Hematopoietic multipotent progenitor cell treated with erythropoietin and hydrocortisone succinate and interleukin-3 and kit ligand, for 17 days (in vitro differentiated cells): ENCODE measurements at regions not wholly inside any gene's neighbourhood (a gene's known extent, or its start where the extent isn't known, plus 50 kb on each side); places are given as distances from the start of the nearest gene placed in this dataset.
A peak's percentile ranks its signal among the peaks of the same experiment; 100 is the strongest.

Experiments
- DNase-seq: peaks from one replicate; pipeline ENCODE4 v3.0.0-alpha.2; 2015; ENCODE audit warnings: low spot score

DNA sequence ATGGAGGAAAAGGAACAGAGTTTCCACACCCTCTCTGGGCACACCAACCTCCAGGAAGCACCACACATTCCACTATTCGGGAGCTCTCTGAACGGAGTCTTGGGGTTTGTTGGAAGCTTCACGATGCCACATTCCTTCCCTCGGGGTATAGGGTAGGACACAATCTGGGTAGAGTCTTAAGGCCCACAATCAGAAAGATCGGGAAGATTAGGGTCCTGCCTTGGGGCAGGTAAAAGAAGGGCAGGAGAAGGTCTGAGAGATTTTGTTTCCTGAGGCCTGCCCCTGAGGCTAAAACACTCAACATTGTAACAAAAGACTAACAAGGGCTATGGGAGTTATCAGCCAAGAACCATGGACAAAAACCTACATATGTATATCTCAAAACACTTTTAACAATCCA, 89.2 kb upstream of the RAP2B start:
- DNase-seq = no peak

DNA sequence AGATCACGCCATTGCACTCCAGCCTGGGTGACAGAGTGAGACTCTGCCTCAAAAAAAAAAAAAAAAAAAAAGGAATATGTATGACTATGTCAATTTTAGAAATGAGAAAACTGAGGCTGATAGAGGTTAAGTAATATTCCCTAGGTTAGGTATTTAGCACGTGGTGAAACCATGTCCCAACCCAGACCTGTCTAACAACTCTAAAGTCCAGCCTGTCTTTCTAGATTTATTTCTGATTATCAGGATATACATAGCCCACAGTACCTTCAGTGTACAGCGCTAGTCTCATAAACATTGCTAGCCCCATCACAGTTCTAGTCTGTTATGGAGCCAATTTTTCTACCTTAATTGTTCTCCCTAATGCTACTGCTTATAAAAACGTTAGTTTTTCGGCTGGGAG, 88.4 kb upstream of the RAP2B start:
- no peak for DNase-seq

DNA sequence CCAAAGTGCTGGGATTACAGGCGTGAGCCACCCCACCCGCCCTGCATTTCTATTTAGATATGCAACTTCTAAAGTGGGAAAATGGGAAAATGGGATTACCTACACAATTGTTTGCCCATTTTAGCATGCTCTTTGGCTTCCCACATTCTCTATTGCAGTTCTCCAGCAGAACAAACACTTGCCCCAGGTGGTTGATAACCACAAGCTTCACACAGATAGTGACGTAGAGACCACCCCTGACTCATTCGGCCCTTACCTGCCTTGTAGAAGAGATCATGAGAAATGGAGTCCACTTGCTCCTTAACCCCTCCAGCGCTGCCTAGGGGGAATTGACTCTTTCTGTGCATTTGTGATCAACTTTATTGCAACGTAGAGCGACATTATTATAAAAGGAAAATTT, 83.2 kb upstream of the RAP2B start:
- DNase-seq = no peak

DNA sequence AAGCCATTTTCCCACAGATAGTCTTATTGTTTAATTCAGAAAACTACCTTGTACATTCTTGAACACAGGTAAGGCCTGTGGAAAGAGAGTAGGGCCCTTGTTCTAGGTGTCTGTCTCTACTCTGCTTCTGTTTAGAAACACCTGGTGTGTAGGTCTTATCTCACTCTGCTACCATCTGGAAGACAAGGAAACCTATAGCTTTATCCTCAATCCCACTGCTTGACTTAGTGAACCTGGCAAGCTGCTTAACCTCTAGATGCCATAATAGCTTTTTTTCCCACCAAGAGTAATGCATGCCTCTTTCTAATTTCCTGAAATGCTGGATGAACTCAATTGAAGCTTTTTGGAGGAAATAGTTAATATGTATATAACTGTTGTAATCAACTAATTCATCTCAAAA, 82.6 kb upstream of the RAP2B start:
- DNase-seq = no peak

DNA sequence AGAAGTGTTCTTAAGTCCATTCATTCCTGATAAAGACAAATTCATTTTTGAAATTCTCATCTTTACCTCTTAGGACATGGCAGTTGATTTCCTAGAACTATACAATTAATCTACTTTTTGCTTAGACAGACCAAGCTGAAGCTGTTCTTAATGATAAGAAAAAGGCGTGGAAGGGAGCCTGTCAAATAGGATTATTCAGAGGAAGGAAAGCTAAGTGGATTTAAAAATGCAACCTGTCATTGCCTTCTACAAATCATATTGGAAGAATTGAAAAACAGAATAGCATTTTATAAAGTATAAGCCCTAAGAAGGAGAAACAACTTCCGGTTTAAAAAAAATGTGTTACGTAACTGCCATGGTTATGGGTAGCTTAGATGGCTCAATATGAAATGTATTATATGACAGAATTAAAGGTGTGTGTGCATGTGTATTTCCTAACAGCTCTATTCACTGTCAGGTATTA, 81.2 kb upstream of the RAP2B start:
- DNase-seq = peak; percentile 41

DNA sequence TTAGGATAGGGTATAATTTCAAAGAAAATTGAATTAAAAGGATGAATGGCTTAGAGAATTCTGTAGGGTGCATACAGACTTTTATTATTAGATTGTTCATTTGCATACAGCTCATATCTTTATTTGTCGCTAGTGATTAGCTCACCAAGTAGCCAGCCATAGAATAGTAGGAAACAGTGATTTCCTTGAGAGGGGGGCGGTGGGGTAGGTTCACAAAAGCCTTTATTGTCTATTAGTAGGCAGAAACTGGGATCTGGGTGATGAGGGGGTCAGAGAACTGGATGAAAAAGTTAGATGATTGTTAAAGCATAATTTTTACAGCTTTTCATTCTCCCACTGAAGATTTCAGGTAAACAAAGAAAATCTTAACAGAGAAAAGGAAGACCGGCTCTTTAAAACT, 77.6 kb upstream of the RAP2B start:
- no peak for DNase-seq

DNA sequence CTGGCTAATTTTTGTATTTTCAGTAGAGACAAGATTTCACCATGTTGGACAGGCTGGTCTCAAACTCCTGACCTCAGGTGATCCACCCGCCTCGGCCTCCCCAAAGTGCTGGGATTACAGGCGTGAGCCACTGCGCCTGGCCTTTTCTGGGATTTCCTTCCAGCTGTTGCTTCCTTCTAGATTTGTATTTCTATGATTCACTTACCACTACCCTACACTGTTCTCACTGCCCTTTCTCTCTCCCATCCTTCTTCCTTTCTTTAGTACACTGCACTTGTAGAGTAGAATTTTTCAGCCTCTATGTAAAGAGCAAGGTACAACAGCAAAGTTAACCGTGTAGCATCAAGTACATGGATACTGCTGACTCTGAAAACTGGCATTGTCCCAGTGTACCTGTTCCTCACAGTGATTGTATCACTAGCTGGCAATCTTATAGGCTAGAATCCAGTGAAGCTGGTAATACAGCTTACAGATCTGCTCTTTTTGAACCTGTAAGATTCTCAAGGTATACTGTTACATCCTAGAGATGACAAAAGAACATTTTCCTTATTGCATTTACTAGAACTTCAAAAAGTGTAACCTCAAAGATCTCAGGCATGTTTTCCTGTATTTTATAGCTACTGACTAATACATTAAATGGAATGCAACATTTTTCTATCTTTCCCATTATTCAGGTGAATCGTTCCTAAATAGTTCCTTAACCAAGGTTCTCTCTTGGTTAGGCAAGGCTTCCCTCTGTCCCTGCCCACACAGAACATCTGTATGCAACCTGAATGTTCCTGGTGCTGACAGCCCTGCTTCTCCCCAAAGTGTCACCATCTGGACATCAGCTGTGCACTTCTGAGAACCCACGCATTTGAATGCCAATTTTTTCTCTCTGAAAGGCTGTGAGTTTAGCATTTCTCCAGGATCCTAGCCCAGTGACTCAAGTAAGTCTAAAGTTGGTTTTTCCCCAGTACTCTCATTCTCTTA, 74.1 kb upstream of the RAP2B start:
- DNase-seq = no peak

DNA sequence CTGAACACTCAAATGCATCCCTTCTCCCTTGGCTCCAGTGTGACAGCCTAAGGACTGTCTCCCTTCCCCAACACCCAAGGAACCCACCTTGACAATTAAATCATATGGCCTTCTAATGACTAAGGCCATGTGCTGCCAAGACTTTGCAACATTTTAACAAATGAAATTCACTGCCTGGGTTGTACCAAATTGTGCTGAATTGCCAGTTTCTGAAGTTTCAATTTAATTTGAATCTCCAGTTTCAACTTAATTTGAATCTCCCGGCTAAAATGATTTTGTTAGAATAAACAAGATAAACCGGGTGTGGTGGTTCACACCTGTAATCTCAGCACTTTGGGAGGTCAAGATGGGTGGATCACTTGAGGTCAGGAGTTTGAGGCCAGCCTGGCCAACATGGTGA, 72.4 kb upstream of the RAP2B start:
- no peak for DNase-seq

DNA sequence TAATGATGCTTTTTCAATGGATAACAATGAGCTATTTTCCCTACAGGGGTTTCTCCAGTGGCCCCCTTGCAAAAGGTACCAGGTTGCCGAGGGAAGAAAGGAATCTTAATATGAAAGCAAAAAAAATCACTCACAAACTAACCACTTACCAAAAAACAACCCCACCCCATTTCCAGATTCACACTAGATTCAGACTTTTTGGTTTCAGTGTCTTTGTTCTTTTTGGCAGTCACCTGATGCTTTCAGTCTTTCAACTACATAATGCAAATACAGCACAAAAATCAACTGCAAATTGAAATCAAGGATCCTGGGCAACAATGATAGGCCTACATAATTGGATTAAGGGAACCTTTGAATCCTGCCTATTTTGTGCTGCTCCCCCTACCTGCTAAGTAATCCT, 71.1 kb upstream of the RAP2B start:
- no peak for DNase-seq

DNA sequence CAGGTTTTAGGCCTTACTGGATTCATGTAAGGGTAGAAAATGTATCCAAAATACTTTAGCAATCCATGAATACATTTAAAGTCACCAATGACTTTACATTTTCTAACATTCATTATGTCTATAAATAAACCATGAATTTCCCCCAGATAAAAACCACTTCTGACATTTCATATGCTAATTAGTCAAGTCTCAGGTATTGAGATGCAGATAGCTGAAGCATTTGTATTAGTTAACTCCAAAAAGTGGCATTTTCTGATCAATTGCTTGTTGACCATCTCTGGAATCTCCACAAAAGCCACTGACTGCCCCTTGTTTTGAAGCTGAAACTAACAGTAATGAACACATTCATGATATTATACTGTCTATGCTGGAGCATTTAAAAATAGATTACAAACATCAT, 68.4 kb upstream of the RAP2B start:
- DNase-seq = no peak

DNA sequence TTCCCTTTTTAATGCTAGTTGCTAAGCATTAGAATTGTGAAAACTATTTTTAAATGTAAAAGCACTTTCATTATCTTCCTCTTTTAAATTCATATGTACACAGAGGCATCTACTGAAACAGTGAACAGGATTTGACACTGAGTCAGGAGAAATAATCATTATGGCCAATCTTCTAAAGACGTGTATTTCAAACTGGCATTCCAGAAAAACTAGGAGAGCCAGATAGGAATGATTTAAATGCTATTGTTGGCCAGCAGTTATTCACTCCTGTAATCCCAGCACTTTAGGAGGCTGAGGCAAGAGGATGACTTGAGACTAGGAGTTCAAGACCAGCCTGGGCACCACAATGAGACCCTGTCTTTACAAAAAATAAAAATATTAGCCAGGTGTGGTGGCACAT, 67.6 kb upstream of the RAP2B start:
- DNase-seq = no peak

DNA sequence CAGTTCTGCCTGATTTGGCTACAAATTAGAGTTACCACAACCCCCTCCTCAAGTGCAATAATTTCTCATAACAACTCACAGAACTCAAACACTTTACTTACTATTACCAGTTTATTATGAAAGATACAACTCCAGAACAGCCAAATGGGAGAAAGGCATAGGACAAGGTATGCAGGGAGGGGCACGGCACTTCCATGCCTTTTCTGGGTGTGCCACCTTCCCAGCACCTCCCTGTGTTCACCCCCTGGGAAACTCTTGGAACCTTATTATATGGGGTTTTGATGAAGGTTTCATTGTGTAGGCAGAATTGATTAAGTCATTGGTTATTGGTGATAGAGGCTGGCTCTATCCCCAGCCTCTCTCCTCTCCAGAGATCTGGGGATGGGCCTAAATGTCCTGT, 66.6 kb upstream of the RAP2B start:
- no peak for DNase-seq

DNA sequence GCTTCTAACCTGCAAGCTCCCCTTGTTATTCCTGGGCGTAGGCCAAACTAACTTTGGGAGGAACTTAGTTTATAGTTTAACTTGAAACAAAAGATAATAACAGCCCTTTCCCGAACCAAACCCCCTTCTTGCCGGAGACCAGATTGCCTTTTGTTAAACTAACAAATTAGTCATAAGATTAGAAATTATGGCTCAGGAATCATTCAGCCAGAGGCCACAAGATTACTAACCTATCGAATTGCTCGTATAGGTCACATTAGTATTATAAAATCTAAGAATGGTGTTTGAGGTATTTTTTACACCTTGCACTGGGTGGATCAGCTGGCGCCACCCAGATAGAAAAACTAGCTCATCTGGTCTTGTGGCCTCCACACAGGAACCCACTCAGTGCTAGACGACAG, 65.3 kb upstream of the RAP2B start:
- DNase-seq = no peak

DNA sequence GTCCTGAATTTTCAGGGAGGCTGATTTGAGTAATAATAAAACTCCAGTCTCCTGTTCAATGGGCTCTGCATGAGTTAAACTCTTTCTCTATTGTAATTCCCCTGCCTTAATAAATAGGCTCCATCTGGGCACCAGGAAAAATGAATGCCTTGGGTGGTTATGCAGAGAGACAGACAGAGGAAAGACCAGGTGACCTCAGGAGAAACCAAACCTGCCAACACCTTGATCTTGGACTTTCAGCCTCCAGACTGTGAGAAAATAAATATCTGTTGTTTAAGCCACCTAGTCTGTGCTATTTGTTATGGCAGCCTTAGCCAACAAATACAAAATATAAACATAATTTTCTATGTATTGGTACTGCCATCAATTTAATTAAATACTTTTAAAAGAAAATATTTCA, 64.8 kb upstream of the RAP2B start:
- DNase-seq = no peak

DNA sequence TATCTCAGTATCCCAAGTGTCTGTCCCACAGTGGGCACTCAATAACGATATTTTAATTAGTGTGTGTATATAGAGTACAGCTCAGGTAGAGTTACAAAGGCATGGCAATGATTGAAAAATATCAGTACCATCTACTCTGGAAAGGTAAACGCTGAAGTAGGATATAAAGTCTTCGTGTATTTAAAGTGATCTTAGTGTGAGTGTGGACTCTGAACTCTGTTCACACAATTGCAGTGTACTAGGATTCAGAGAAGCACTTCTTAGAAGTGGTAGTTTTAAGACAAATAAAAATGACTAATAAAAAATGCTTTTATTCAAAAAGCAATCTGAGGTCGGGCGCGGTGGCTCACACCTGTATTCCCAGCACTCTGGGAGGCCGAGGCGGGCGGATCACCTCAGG, 62.9 kb upstream of the RAP2B start:
- no peak for DNase-seq

DNA sequence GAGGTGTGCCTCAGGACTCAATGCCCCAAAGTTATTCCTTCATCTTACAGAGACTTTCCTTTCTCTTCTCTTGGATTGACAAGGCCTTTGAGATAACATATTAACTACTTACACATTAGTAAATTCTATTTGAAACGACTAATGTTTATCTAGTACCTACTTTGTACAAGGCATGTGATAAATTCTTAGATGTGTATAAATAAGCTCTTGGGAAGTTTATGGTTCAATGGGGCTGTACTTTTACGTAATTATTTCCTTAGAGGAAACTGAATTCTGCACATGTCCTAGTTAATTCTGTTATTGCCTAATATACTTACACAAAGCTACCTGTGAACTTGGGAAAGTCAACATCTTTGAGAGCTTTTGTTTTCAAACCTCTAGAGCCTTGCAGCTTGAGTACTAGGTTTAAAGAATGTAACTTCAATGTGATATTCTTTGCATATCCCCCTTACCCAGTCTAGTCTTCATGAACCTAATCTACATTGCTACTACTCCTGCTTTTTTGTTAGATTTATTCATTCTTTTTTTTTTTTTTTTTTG, 58.5 kb upstream of the RAP2B start:
- DNase-seq = no peak

DNA sequence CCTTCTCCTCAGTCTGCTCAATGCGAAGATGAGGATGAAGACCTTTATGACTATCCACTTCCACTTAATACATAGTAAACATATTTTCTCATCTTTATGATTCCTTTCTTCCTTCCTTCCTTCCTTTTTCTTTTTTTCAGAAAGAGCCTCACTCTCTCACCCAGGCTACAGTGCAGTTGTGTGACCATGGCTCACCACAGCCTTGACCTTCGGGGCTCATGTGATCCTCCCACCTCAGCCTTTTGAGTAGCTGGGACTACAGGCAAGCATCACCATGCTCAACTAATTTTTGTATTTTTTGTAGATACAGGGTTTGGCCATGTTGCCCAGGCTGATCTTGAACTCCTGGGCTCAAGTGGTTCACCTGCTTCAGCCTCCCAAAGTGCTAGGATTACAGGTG, 52.0 kb upstream of the RAP2B start:
- DNase-seq = no peak

DNA sequence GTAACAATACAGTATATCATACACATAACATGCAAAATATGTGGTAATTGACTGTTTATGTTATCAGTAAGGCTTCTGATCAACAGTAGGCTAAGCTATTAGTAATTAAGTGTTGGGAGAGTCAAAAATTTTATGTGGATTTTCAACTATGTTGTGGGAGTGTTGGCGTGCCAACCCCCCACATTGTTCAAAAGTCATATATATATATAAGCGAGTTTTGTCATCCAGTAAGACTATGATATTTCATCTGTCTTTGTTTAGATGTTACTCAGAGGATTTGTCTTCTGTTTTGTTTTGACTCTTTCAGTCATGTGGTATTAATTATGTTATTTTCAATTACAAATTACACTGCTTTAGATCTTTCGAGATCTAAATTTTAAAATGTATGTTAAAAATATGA, 51.0 kb upstream of the RAP2B start:
- no peak for DNase-seq
